PFSK-1 (cell line): ENCODE measurements at regions not wholly inside any gene's neighbourhood (a gene's known extent, or its start where the extent isn't known, plus 50 kb on each side); places are given as distances from the start of the nearest gene placed in this dataset.

Source experiments
- POLR2AphosphoS5 ChIP-seq: IDR thresholded peaks from 2 replicates; pipeline ENCODE4 v1.6.1; 2012; ENCODE audit warnings: low read depth, mild to moderate bottlenecking, control low read depth, low read length, moderate library complexity
- REST ChIP-seq, 2 experiments: IDR thresholded peaks; 2 replicates each; pipeline versions ENCODE4 v1.6.1 to v1.8.0; 2011 to 2012; ENCODE audit warnings: low read depth in 2 of 2, low read length in 2 of 2, control low read depth in 1 of 2, inconsistent platforms in 1 of 2, mild to moderate bottlenecking in 1 of 2, moderate library complexity in 1 of 2; ENCODE audit not compliant: insufficient read depth in 1 of 2
- SIN3A ChIP-seq: IDR thresholded peaks from 2 replicates; pipeline ENCODE4 v1.6.1; 2012; ENCODE audit warnings: mild to moderate bottlenecking, low read length, moderate library complexity, borderline replicate concordance; ENCODE audit not compliant: insufficient read depth
- TAF1 ChIP-seq: IDR thresholded peaks from 2 replicates; pipeline ENCODE4 v1.6.1; 2012; ENCODE audit warnings: low read length, control low read depth, borderline replicate concordance; ENCODE audit not compliant: insufficient read depth

GRCh38 chr11:116693102-116693570 lies 79.7 kb downstream of the BUD13 start:
- TF ChIP-seq REST (IDR thresholded peaks at IDR 0.05; ENCODE audit: insufficient read depth in 1 of 2, low read depth in 2 of 2, low read length in 2 of 2) (no peak), POLR2AphosphoS5 (no peak), TAF1 (no peak), SIN3A (no peak)
